NCI-H345 (cell line): ENCODE measurements at regions not wholly inside any gene's neighbourhood (a gene's known extent, or its start where the extent isn't known, plus 50 kb on each side); places are given as distances from the start of the nearest gene placed in this dataset.
A peak's percentile ranks its signal among the peaks of the same experiment; 100 is the strongest.
"Not testable (repeated sequence)": the region's sequence is repeated elsewhere in the genome, so short reads cannot be mapped to it uniquely, and the experiment has no call there.

Experiments
- DNase-seq: peaks from one replicate; lab custom pipeline; 2025; lab: John Stamatoyannopoulos, UW

DNA sequence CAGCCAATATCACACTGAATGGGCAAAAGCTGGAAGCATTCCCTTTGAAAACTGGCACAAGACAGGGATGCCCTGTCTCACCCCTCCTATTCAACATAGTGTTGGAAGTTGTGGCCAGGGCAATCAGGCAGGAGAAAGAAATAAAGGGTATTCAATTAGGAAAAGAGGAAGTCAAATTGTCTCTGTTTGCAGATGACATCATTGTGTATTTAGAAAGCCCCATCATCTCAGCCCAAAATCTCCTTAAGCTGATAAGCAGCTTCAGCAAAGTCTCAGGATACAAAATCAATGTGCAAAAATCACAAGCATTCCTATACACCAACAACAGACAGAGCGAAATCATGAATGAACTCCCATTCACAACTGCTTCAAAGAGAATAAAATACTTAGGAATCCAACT is 223.2 kb downstream of the MEX3B start:
- DNase-seq = not testable (repeated sequence)

DNA sequence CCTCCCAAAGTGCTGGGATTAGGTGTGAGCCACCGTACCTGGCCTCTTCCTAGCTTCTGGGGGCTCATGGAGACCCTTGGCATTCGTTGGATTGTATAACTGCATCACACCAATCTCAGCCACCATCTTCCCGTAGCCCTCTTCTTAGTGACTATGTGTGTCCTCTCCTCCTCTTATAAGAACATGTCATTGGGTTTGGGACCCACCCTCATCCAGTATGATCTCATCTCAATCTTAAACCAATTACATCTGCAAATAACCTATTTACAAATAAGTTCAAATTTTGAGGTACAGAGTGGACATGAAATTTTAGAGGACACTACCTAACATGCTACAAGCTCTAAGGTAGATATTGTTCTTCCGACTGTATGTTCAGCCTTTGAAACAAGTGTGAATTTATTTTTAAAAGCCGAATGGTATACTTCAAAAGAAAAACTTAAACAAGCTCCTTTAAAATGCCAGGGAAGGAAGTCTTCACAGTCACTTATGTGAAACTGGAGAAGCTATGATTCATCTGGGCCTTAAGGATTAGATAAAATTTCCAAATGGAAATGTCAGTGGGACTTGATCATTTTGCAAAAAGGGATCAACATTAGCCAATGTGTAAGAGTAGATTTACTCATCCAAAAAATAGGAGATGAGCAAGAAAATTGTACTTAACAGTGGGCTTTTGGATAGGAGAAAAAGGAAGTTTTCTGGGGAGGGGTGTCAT is 225.7 kb downstream of the MEX3B start:
- no peak for DNase-seq

DNA sequence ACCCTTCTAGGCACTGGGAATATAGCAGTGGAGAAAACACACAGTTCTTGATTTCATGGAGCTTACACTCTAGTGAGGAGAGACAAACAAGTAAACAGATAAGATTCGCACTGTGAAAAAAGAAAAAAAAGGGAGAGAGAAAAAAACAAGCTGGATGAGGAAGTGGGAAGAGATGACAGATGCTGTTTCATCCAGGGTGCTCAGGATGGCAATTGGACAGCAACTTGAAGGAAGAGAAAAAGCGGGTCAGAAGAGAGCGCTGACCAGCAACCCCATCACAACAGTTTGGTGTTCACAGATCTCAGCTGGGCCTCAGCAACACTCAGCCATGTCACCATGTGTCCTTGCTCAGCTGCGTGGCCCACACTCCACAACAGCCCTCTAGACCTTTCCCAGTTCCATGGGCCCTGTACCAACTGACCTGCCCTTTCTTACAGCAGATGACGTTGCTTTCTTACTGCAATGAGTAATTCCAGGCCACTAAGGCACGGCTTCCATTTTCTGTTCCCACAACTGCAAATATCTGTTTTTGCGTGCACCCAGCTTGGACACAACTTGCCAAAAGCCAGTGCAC is 230.8 kb downstream of the MEX3B start:
- no peak for DNase-seq

DNA sequence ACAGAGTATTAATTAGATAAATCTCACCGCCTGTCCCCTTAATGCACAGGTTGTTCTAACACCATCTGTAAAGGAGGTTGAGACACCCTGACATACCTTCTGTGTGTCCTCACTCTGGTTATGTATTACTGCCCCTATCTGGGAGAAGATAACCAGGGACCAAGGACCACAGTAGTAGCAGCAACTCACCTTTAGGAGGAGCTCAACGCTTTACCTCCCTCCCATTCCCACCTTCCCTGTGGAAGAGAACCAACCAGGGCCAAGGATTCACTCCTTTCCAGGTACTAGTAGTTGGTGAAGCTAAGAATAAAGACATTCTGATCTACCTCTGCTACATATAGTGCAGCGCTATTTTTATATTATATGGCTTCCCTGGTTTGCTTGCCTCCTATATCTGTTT is 232.6 kb downstream of the MEX3B start:
- peak; percentile 62 for DNase-seq

DNA sequence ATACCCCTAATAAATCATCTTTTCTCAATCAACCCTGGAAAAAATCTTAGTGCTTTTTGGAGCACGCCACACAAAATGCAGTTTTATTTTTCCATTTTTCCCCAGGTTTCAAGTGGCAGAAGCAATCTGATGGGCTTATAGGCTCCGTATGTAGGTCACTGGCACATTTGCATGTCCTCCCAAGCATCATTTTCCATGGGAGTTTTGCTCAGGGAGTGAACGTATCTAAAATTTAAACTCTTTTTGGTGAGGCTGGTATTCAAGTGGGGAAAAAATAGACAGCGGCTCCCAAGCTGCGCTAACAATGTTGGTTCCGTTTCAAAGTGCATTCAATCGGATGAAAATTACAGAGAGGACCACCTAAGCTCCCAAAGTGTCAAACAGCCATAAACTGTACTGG is 233.4 kb downstream of the MEX3B start:
- DNase-seq = no peak

DNA sequence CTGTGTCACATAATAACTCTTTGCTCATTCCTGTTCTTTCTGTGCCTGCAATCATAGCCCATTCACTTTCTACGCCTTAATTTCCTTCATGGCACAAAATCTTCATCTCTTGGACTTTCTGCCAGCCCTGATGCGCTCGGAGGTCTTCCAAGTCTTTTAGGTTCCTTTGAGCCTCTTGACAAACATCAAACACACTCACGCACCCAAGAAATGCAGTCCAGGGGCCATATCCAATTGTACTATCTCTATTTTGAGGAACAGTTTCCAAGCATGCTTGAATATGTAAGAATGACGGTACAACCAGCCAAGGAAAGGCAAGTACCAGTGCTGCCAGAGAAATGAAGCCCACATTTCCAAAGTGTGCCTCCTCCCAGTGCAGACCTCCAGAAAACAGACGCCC is 234.1 kb downstream of the MEX3B start:
- no peak for DNase-seq

DNA sequence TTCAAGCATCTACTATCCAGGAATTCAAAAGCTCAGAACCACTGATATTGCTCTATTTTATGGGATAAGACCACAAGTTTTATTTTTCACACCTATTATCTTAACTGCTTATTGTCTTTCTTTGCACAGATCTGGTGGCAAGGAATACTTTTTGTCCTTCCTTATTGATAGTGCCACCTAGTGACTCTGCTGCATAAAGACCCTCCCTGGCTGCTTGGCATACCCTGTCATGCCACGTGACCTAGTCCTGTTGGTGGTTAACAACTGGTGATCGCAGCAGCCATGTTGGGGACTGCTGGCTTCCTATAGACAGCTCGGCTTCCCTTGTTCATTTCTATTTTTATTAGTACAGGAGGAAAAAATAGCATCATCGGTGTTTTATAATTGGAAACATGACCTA is 236.3 kb downstream of the MEX3B start:
- peak; percentile 18 for DNase-seq

DNA sequence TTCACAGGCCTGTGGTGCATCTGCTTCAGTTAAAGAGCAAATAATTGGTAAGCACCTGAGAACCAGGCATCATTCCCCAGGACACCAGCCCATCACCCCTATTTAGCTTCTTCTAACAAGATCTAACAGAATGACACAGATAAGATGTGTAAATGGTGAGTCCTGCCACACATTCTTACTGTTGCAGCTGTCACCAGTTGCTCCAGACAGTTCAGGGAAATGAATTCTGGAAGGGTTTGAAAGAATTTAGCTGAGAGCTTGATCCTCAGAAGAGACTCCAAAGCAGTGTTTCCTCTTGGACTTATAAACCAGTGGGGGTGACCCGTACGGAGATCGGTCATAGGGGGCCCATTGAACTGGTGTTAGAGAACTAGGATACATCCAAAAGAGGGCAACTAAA is 238.0 kb downstream of the MEX3B start:
- no peak for DNase-seq

DNA sequence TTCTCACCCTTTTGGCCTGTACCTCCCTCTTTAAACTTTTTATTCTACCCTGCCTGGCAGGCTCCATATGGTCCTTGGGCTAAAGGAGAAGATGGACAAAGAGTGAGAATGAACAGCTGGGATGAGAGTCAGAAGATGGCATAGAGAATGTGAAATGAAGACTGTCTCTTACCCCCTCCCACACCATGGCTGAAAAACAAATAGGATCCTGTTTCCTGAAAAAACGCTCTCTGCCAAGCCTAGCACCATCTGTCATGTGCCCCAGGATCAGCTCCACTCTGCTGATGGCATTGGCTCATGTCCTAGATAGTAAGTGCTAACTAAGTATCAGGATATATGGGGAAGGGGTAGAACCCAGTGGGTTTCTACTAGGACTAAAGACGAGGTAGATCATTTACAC is 238.6 kb downstream of the MEX3B start:
- no peak for DNase-seq

DNA sequence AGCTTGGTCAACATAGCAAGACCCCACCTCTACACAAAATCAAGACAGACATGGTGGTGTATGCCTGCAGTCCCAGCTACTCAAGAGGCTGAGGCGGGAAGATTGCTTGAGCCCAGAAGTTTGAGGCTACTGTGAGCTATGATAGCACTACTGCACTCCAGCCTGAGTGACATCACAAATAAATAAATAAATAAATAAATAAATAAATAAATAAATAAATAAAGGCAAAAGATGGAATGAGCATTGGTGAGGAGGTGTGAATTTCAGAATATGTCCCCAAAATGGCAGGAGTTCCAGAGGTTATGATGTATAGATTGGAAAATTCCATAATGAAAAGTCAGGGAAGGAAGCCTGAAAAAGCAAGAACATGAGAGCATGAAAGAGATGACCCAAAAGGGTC is 249.9 kb downstream of the MEX3B start:
- no peak for DNase-seq

DNA sequence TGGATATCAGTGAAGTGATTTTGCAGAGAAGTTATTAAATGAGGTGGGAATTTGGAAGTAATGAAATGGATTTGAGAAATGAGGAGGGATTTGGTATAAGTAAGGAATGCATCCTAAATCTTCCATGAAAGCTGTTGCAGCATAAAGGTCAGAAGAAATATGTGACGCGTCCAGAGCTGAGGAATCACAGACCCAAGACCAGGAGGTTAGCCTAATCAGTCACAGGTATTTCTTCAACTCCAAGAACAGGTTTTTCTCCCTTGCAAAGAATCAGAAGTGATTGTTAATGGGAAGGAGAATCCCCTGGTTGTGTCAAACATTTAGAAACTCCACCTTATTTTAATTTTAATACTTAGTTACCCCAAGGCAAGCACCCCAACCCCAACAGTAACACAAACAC is 253.2 kb downstream of the MEX3B start:
- DNase-seq = no peak

DNA sequence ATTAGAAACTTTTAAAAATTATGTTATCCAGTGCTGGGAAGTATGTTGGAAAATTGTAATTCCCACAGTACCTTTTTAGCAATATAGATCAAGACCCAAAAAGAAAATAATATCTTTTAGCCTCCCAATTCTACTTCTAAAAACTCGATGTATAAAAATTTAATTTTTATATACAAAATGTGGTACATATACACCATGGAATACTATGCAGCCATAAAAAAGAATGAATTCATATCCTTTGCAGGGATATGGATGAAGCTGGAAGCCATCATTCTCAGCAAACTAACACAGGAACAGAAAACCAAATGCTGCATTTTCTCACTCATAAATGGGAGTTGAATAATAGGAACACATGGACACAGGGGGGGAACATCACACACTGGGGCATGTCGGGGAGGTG is 254.5 kb downstream of the MEX3B start:
- not testable (repeated sequence) for DNase-seq

DNA sequence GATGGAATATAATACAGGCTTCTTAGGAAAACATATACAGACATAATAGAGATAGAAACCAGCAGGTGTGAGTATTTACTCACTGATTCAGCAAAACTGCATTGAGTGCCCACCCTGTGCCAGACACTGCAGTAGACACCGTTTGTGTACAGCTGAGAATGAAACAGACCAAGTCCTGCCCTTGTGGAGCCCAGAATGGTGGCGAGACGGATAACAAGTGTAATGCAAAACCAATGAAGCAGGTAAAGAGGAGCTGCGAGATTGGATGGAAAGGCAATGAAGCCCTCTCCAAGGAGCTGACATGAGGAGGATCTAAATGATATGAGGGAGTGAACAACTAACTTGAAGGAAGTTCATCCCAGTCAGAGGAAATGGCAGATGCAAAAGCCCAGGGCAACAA is 256.4 kb downstream of the MEX3B start:
- peak; percentile 3 for DNase-seq

DNA sequence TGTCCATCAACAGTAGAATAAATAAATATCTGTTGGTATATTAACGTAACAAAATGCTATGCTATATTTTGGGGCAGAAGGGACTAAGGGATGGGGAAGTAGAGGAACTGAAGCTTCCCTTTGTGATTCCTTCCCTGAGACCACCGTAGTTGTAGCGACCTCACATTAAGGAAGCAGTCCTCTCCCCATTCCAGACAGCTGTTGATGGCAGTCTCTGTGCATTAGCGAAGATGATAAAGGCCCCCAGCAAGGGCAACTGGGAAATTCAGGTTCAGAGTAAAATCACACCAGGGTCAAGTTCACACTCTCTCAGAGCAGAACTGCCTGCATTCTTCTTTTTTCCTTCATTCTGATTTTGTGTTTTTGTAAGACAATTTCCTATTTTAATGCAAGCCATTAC is 259.0 kb downstream of the MEX3B start:
- no peak for DNase-seq

DNA sequence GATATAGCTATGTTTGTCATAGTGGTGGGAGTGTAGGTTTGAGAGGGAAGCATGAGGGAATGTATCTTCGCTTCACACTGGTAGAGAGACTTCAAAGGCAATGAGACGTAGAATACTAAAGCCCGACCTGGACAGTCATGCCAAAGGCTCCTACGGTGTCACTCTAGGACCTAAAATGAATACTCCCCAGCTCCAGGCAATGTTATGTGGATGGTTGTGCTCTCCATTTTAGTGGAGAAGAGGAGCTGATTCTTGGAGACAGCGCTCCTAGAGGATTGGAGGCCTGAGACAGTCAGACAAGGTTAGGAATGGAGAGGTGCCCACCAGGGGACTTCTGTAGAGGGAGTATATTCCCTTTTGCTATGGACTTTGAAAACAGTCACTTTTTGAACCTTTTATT is 260.1 kb downstream of the MEX3B start:
- no peak for DNase-seq

DNA sequence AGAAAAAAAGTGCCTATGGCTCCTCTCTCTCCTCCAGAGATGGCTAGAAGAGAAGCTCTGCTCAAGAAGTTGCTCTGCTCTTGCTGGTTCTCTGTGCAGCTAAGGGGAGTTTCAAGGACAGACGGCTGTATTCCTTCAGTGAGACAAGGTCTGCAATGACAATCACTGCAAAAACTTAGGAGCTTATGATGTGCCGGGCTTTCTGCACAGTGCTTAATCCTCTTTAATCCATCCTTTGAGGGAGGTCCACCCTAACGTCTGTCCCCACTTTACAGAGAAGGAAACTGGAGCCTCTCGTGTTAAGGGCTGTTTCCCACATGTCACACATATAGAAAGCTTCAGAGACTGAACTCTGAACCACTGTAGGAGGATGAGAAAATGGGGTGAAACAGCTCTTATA is 260.6 kb downstream of the MEX3B start:
- no peak for DNase-seq

DNA sequence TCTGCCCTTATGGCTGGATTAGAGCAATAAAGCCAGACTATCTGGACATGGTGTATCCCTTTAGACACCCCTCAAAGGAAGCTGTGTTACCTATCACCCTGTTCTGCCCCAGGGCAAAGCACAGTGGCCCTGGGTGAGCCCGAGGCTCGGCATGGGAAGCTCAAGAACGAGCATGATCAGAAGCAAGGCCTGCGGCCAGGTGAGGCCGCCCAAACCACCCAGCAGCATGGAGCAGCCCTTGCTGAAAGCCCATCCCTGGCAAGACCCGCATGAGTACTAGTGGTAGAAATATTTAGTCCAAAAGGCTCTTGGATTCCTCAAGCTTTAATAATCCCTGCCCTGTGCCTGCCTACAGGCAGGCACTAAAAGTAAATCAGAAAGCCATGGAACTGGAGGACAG is 261.1 kb downstream of the MEX3B start:
- DNase-seq = no peak

DNA sequence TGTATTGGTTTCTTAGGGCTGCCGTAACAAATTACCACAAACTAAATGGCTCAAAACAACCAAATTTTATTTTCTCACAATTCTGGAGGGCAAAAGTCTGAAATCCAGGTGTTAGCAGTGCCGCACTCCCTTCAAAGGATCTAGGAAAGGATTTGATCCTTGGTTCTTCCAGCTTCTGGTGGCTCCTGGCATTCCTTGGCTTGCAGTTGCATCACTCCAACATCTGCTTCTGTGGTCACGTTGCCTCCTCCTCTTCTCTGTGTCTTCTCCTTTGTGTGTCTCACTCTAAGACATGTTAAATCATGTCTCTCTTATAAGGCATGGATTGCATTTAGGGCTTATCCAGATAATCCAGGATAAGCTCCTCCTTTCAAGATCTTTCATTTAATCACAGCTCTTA is 262.2 kb downstream of the MEX3B start:
- DNase-seq = no peak

DNA sequence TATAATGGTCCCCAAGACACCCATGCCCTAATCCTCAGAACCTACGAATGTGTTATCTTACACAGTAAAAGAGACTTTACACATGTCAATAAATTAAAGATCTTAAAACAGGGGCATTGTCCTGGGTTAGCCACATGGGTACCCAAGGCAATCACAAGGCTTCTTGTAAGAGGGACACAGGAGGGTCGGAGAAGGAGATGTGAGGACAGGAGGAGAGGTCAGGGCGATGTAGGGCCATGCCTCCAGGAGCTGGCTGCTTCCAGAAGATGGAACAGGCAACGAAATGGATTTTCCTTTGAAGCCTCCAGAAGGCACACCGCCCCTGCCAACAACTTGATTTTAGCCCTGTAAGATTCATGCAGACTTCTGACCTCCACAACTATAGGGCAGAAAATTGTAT is 262.7 kb downstream of the MEX3B start:
- DNase-seq = no peak

DNA sequence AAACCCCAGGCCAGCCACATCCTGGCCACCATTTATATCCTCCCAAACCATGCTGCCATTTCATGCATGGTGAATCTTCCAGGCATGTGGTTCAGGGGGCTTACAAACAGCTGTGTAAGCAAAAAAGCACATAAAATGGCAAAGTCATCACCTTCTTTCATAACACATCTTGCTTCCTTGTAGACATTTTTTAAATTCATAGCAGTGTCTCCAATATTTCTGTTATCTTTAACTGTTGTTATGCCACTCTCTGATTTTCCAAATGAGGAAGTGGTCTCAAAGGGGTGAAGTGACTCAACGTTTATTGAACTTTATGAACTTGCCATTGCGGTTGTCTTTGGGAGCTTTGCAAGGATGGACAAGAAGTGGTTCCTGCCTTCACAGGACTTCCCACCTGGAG is 264.4 kb downstream of the MEX3B start:
- DNase-seq = no peak

DNA sequence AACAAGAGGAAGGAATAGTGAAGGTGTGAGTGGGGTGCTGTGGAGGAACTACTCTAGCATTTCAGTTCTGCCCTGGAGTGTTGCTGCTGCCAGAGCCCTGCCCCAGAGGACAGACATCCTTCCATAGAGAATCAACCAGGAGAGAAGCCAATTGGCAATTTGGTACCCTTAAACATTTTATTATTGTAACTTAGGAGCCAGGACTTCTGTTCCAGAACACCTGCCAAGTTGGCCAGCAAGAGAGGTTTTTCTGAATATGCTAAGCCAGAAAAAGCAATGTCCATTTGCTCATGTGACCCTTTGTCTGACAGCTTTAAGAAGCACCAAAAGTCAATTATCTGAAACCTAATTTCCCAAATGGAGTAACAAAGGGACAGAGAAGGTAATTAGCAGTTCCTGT is 264.9 kb downstream of the MEX3B start:
- DNase-seq = no peak

DNA sequence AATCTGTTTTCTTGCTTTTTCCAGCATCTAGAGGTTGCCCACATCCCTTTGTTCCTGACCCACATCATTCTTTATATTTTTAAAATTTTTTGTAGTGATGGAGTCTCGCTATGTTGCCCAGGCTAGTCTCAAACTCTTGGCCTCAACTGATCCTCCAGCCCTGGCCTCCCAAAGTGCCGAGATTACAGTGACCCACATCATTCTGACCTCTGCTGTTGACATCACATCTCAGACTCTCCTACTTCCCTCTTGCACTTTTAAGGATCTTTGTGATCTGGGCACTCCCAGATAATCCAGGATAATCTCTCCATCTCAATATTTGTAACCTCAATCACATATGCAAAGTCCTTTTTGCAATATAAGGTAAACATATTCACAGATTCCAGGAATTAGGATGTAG is 266.6 kb downstream of the MEX3B start:
- DNase-seq = no peak

DNA sequence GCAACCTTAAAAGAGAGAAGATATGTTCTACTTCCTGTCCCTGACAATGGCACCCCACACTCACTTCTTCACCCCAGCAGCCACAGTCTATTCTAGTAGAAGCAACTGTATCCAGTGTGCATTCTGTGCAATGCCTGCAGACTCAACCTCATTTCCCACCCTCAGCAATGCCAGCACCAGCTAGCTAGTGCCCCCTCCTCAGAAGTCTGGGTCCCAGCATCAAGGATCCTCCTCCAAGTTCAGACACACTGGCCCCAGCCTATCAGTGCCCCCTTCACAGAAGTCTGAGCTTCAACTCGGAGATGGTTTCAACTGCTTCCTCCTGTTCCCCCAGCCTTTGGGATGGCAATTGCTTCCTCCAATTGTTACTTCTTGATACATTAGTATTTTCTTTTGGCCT is 268.3 kb downstream of the MEX3B start:
- no peak for DNase-seq

DNA sequence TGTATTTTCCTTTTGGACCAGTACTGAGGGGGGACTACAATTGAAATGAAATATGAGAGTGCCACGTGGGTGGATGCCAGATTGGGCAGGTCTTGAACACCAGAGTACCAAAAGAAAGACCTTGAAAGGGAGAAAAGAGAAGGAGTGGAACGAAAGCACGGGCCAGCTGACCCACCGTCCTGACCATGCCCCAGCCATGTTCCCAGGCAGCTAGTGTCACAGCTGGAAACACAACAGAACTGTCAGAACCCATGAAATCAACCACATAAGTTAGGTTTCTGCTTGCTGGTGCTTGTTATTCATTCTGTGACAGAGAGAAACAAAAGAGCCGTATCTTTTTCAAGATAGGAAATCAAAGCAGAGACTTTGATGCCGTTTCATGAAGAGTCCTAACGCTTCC is 268.8 kb downstream of the MEX3B start:
- no peak for DNase-seq
